H1 (cell line): ENCODE measurements at regions not wholly inside any gene's neighbourhood (a gene's known extent, or its start where the extent isn't known, plus 50 kb on each side); places are given as distances from the start of the nearest gene placed in this dataset.

Experiments
- CHD7 ChIP-seq: fragments of 300-600 bp; sonication (generic); IDR thresholded peaks from 2 replicates; pipeline ENCODE4 v1.7.1; 2012; ENCODE audit warnings: low read length, moderate library complexity, mild to moderate bottlenecking, inconsistent platforms; ENCODE audit not compliant: insufficient replicate concordance
- CTCF ChIP-seq, 3 experiments: IDR thresholded peaks; 1 replicate in 2 of 3; 2 replicates in 1 of 3; pipeline versions ENCODE4 v1.5.1 to v1.6.1; 2011; ENCODE audit warnings: low read length in 3 of 3, mild to moderate bottlenecking in 3 of 3, inconsistent platforms in 2 of 3, low read depth in 1 of 3, moderate library complexity in 1 of 3; ENCODE audit not compliant: insufficient read depth in 1 of 3; ENCODE audit errors: control extremely low read depth in 1 of 3
- FOSL1 ChIP-seq: IDR thresholded peaks from 2 replicates; pipeline ENCODE4 v1.6.1; 2011; ENCODE audit warnings: mild to moderate bottlenecking, low read depth, low read length, moderate library complexity; ENCODE audit not compliant: insufficient read depth
- SIRT6 ChIP-seq: IDR thresholded peaks from one replicate; pipeline ENCODE4 v1.7.1; 2012; ENCODE audit warnings: low read length, inconsistent platforms

- TF ChIP-seq CHD7 = no peak
- no peak for TF ChIP-seq FOSL1
- no peak for TF ChIP-seq CTCF (IDR thresholded peaks at IDR 0.05; ENCODE audit: control extremely low read depth in 1 of 3, insufficient read depth in 1 of 3, low read depth in 1 of 3, low read length in 3 of 3)
- TF ChIP-seq SIRT6 = no peak
- TF ChIP-seq, all 59 proteins: peak for 0
Measured at GRCh38 chr6:137964876-137965275, 97.8 kb downstream of the TNFAIP3 start (continued).
